DND-41 (cell line): ENCODE measurements at regions not wholly inside any gene's neighbourhood (a gene's known extent, or its start where the extent isn't known, plus 50 kb on each side); places are given as distances from the start of the nearest gene placed in this dataset.

Experiments used
- ATAC-seq: fragments of 200-7000 bp; cut with Tn5 transposase; 3 replicates; pipeline ENCODE4 v1.9.1; 2021; ENCODE audit warnings: low read depth; ENCODE audit not compliant: insufficient read depth
- DNase-seq: peaks from one replicate; pipeline ENCODE4 v3.0.0-alpha.2; 2020
- H2AFZ ChIP-seq: 2 replicates; pipeline ENCODE4 v1.6.0; 2012; ENCODE audit warnings: low read depth, low read length
- H3K27ac ChIP-seq: 2 replicates; pipeline ENCODE4 v1.5.1; 2012; ENCODE audit warnings: low read length, inconsistent platforms
- H3K27me3 ChIP-seq: fragments of 200-600 bp; sonication (generic); 2 replicates; pipeline ENCODE4 v1.6.0; 2012; ENCODE audit warnings: low read length, mild to moderate bottlenecking, inconsistent platforms; ENCODE audit not compliant: insufficient read depth, poor library complexity
- H3K36me3 ChIP-seq: 2 replicates; pipeline ENCODE4 v1.5.1; 2012; ENCODE audit warnings: low read length, inconsistent platforms; ENCODE audit not compliant: insufficient read depth
- H3K4me1 ChIP-seq: 2 replicates; pipeline ENCODE4 v1.5.1; 2012; ENCODE audit warnings: mild to moderate bottlenecking, low read length; ENCODE audit not compliant: insufficient read depth
- H3K4me2 ChIP-seq: 2 replicates; pipeline ENCODE4 v1.6.0; 2012; ENCODE audit warnings: mild to moderate bottlenecking, moderate library complexity, low read length, inconsistent platforms; ENCODE audit not compliant: insufficient read depth
- H3K4me3 ChIP-seq, 2 experiments: fragments of 200-600 bp in 1 of 2; shearing (Covaris generic) in 1 of 2; 2 replicates each; pipeline ENCODE4 v1.5.1; 2012 to 2016; ENCODE audit warnings: inconsistent platforms in 2 of 2, low read length in 2 of 2, mild to moderate bottlenecking in 2 of 2, low read depth in 1 of 2, moderate library complexity in 1 of 2
- H3K79me2 ChIP-seq: 2 replicates; pipeline ENCODE4 v1.6.0; 2012; ENCODE audit warnings: low read length, inconsistent platforms; ENCODE audit not compliant: insufficient read depth
- H3K9ac ChIP-seq: 2 replicates; pipeline ENCODE4 v1.6.0; 2012; ENCODE audit warnings: low read depth, mild to moderate bottlenecking, inconsistent platforms, low read length, moderate library complexity
- H3K9me3 ChIP-seq: 2 replicates; pipeline ENCODE4 v1.5.1; 2012; ENCODE audit warnings: low read length, moderate library complexity, mild to moderate bottlenecking, inconsistent platforms; ENCODE audit not compliant: insufficient read depth, severe bottlenecking
- H4K20me1 ChIP-seq: 2 replicates; pipeline ENCODE4 v1.6.0; 2012; ENCODE audit warnings: low read length; ENCODE audit not compliant: insufficient read depth
- CTCF ChIP-seq: IDR thresholded peaks from 2 replicates; pipeline ENCODE4 v1.5.1; 2012; ENCODE audit warnings: borderline replicate concordance, low read length, moderate library complexity, mild to moderate bottlenecking; ENCODE audit not compliant: poor library complexity, severe bottlenecking; ENCODE audit errors: extremely low read depth
- EZH2 ChIP-seq: IDR thresholded peaks from 3 replicates; pipeline ENCODE4 v1.6.1; 2012; ENCODE audit warnings: borderline replicate concordance, low read depth, mild to moderate bottlenecking, moderate library complexity, low read length, inconsistent platforms; ENCODE audit not compliant: severe bottlenecking

GRCh38 chr2:147756069-147756468 is 88.8 kb upstream of the ACVR2A start:
- H3K36me3 ChIP-seq = no peaks in the 10 kb centered on the region
- TF ChIP-seq EZH2 = no peak
- TF ChIP-seq CTCF = no peak
- H3K9ac ChIP-seq = no peak overlapping the region
- H3K4me3 ChIP-seq = no peak overlapping the region
- H2AFZ ChIP-seq = no peak overlapping the region
- H3K27ac ChIP-seq = no peak overlapping the region
- H3K79me2 ChIP-seq = no peaks in the 10 kb centered on the region
- no peaks in the 10 kb centered on the region for H3K27me3 ChIP-seq
- no peak overlapping the region for H3K4me2 ChIP-seq
- H3K9me3 ChIP-seq = no peaks in the 10 kb centered on the region
- ATAC-seq (no peak), DNase-seq (no peak)
- no peaks in the 10 kb centered on the region for H3K4me1 ChIP-seq
- no peaks in the 10 kb centered on the region for H4K20me1 ChIP-seq

- Histone ChIP-seq H3K4me1 (no peaks in the 10 kb centered on the region), H3K9me3 (no peaks in the 10 kb centered on the region), H3K36me3 (no peaks in the 10 kb centered on the region), H3K4me2 (no peak overlapping the region), H3K79me2 (no peaks in the 10 kb centered on the region), H3K27ac (no peak overlapping the region), H3K4me3 (no peak overlapping the region), H2AFZ (no peak overlapping the region), H4K20me1 (no peaks in the 10 kb centered on the region), H3K9ac (no peak overlapping the region), H3K27me3 (no peaks in the 10 kb centered on the region)
- TF ChIP-seq CTCF = no peak
- no peak for TF ChIP-seq EZH2
- ATAC-seq = no peak
- no peak for DNase-seq
Measured at GRCh38 chr2:147740211-147740927, 104.5 kb upstream of the ACVR2A start.

GRCh38 chr2:147739508-147739907 is 105.3 kb upstream of the ACVR2A start:
- Histone ChIP-seq H3K27ac (no peak overlapping the region), H3K4me1 (no peaks in the 10 kb centered on the region), H3K9ac (no peak overlapping the region), H3K4me2 (no peak overlapping the region), H4K20me1 (no peaks in the 10 kb centered on the region), H2AFZ (no peak overlapping the region), H3K4me3 (no peak overlapping the region), H3K9me3 (no peaks in the 10 kb centered on the region), H3K79me2 (no peaks in the 10 kb centered on the region), H3K27me3 (no peaks in the 10 kb centered on the region), H3K36me3 (no peaks in the 10 kb centered on the region)
- ATAC-seq (no peak), DNase-seq (no peak)
- no peak for TF ChIP-seq EZH2
- no peak for TF ChIP-seq CTCF
